Glutamatergic neuron (in vitro differentiated cells): ENCODE measurements at regions not wholly inside any gene's neighbourhood (a gene's known extent, or its start where the extent isn't known, plus 50 kb on each side); places are given as distances from the start of the nearest gene placed in this dataset.
A peak's percentile ranks its signal among the peaks of the same experiment; 100 is the strongest.
"Not testable (repeated sequence)": the region's sequence is repeated elsewhere in the genome, so short reads cannot be mapped to it uniquely, and the experiment has no call there.

ENCODE experiments used
- DNase-seq: peaks from one replicate; pipeline ENCODE4 v3.0.0; 2022
- H3K27ac Mint-ChIP-seq: one replicate; pipeline ENCODE4 v1.8.0; 2020; ENCODE audit warnings: mild to moderate bottlenecking, mixed read lengths, inconsistent platforms; ENCODE audit not compliant: unreplicated experiment
- H3K27me3 Mint-ChIP-seq: one replicate; pipeline ENCODE4 v1.8.0; 2020; ENCODE audit warnings: mild to moderate bottlenecking, moderate library complexity, mixed read lengths, inconsistent platforms; ENCODE audit not compliant: unreplicated experiment
- H3K36me3 Mint-ChIP-seq: one replicate; pipeline ENCODE4 v1.8.0; 2020; ENCODE audit warnings: mild to moderate bottlenecking, mixed read lengths, inconsistent platforms; ENCODE audit not compliant: unreplicated experiment
- H3K4me1 Mint-ChIP-seq: one replicate; pipeline ENCODE4 v1.8.0; 2020; ENCODE audit warnings: mild to moderate bottlenecking, low read depth, mixed read lengths, inconsistent platforms; ENCODE audit not compliant: unreplicated experiment
- H3K4me3 Mint-ChIP-seq: one replicate; pipeline ENCODE4 v1.8.0; 2020; ENCODE audit warnings: mild to moderate bottlenecking, mixed read lengths, inconsistent platforms; ENCODE audit not compliant: unreplicated experiment
- H3K9me3 Mint-ChIP-seq: one replicate; pipeline ENCODE4 v1.8.0; 2020; ENCODE audit warnings: mild to moderate bottlenecking, moderate library complexity, mixed read lengths, inconsistent platforms; ENCODE audit not compliant: unreplicated experiment
- CTCF ChIP-seq: fragments of 200-600 bp; sonication (generic); IDR thresholded peaks from one replicate; pipeline ENCODE4 v1.5.0; 2021; ENCODE audit not compliant: partially characterized antibody, unreplicated experiment

- H3K4me3 Mint-ChIP-seq = no peak overlapping the region
- DNase-seq = no peak
- H3K27ac Mint-ChIP-seq = no peak overlapping the region
- H3K36me3 Mint-ChIP-seq = no peaks in the 10 kb centered on the region
- TF ChIP-seq CTCF = no peak
- peaks cover 2% of the 10 kb centered on the region for H3K4me1 Mint-ChIP-seq
- peaks cover 3% of the 10 kb centered on the region for H3K27me3 Mint-ChIP-seq
- H3K9me3 Mint-ChIP-seq = peaks cover 4% of the 10 kb centered on the region
Measured at GRCh38 chr1:117759535-117759934, 153.7 kb downstream of the TENT5C start.

- Mint-ChIP-seq H3K36me3 (no peaks in the 10 kb centered on the region), H3K27me3 (peaks cover 3% of the 10 kb centered on the region), H3K4me1 (peaks cover 2% of the 10 kb centered on the region), H3K9me3 (peaks cover 4% of the 10 kb centered on the region), H3K27ac (no peak overlapping the region), H3K4me3 (no peak overlapping the region)
- no peak for DNase-seq
- no peak for TF ChIP-seq CTCF
Measured at GRCh38 chr1:117760069-117760468, 154.2 kb downstream of the TENT5C start.

GRCh38 chr1:117760485-117760884, 154.6 kb downstream of the TENT5C start:
- Mint-ChIP-seq H3K36me3 (no peaks in the 10 kb centered on the region), H3K27ac (no peak overlapping the region), H3K4me1 (peaks cover 2% of the 10 kb centered on the region), H3K27me3 (peaks cover 3% of the 10 kb centered on the region), H3K4me3 (no peak overlapping the region), H3K9me3 (peaks cover 4% of the 10 kb centered on the region)
- DNase-seq = no peak
- TF ChIP-seq CTCF = no peak

- not testable (repeated sequence) for DNase-seq, H3K4me1 Mint-ChIP-seq, H3K4me3 Mint-ChIP-seq, H3K27me3 Mint-ChIP-seq, H3K27ac Mint-ChIP-seq
- H3K9me3 Mint-ChIP-seq = peaks cover 14% of the 10 kb centered on the region
- peaks cover 32% of the 10 kb centered on the region for H3K36me3 Mint-ChIP-seq
Measured at GRCh38 chr1:117767756-117768155, 161.7 kb downstream of the GDAP2 start.

- Mint-ChIP-seq H3K36me3 (peaks cover 36% of the 10 kb centered on the region), H3K4me1 (no peaks in the 10 kb centered on the region), H3K27me3 (peaks cover 3% of the 10 kb centered on the region), H3K27ac (no peak overlapping the region), H3K4me3 (no peak overlapping the region), H3K9me3 (peaks cover 18% of the 10 kb centered on the region)
- no peak for TF ChIP-seq CTCF
- no peak for DNase-seq
Measured at GRCh38 chr1:117770981-117771531, 158.4 kb downstream of the GDAP2 start.

GRCh38 chr1:117779364-117779763, 150.1 kb downstream of the GDAP2 start:
- H3K27me3 Mint-ChIP-seq = peaks cover 6% of the 10 kb centered on the region
- peaks cover 38% of the 10 kb centered on the region for H3K4me1 Mint-ChIP-seq
- peaks cover 14% of the 10 kb centered on the region for H3K9me3 Mint-ChIP-seq
- TF ChIP-seq CTCF = no peak
- DNase-seq = no peak
- H3K27ac Mint-ChIP-seq = peak overlapping the region; percentile 96
- peaks cover 6% of the 10 kb centered on the region for H3K36me3 Mint-ChIP-seq
- no peak overlapping the region for H3K4me3 Mint-ChIP-seq
